PC-9 (cell line): ENCODE measurements at regions not wholly inside any gene's neighbourhood (a gene's known extent, or its start where the extent isn't known, plus 50 kb on each side); places are given as distances from the start of the nearest gene placed in this dataset.

Experiments used
- BruUV-seq: library from RNA; stranded (reverse); fragments of 400-500 nt; replicated peaks from 2 replicates; lab custom pipeline; 2021; lab: Mats Ljungman, UMichigan
- CTCF ChIA-PET: fragments of 300-600 bp; sonication (Branson Sonifier 250); formaldehyde crosslinking; loops from one replicate; lab custom pipeline; 2022; ENCODE audit warnings: antibody characterized with exemption; lab: Charles Lee
- POLR2A ChIA-PET: fragments of 300-600 bp; sonication (Branson Sonifier 250); formaldehyde crosslinking; loops from one replicate; lab custom pipeline; 2022; ENCODE audit warnings: antibody characterized with exemption; ENCODE audit not compliant: unreplicated experiment; lab: Charles Lee
- DNase-seq, 2 experiments: peaks; one replicate each; pipeline versions ENCODE4 v3.0.0 to v3.0.0-alpha.2; 2015 to 2022; ENCODE audit warnings: mixed read lengths in 1 of 2
- H2AFZ ChIP-seq: fragments of 200-600 bp; sonication (generic); 2 replicates; pipeline ENCODE4 v1.8.1; 2017; ENCODE audit warnings: antibody characterized with exemption
- H3F3A ChIP-seq: fragments of 200-600 bp; sonication (generic); 2 replicates; pipeline ENCODE4 v1.8.1; 2017; ENCODE audit warnings: antibody characterized with exemption, mild to moderate bottlenecking, low read depth; ENCODE audit not compliant: insufficient read depth
- H3K27ac ChIP-seq: fragments of 200-600 bp; sonication (generic); 2 replicates; pipeline ENCODE4 v1.6.1; 2016; ENCODE audit warnings: mixed run types
- H3K27me3 ChIP-seq: fragments of 200-600 bp; sonication (generic); 2 replicates; pipeline ENCODE4 v1.6.1; 2016; ENCODE audit warnings: low read depth, mixed run types; ENCODE audit not compliant: insufficient read depth
- H3K36me3 ChIP-seq: fragments of 200-600 bp; sonication (generic); 2 replicates; pipeline ENCODE4 v1.6.1; 2016; ENCODE audit warnings: low read depth, mixed run types
- H3K4me1 ChIP-seq: fragments of 200-600 bp; sonication (generic); replicated peaks from 2 replicates; pipeline ENCODE4 v1.6.1; 2016; ENCODE audit warnings: mixed run types; ENCODE audit not compliant: insufficient read depth
- H3K4me2 ChIP-seq: fragments of 200-600 bp; sonication (generic); 2 replicates; pipeline ENCODE4 v1.6.1; 2017; ENCODE audit warnings: mixed run types
- H3K4me3 ChIP-seq: fragments of 200-600 bp; sonication (generic); 2 replicates; pipeline ENCODE4 v1.6.1; 2016; ENCODE audit warnings: mixed run types
- H3K79me2 ChIP-seq: fragments of 200-600 bp; sonication (generic); 2 replicates; pipeline ENCODE4 v1.6.1; 2017; ENCODE audit warnings: low read depth, mixed run types
- H3K9me2 ChIP-seq: fragments of 200-600 bp; sonication (generic); 2 replicates; pipeline ENCODE4 v1.8.1; 2017; ENCODE audit warnings: mild to moderate bottlenecking; ENCODE audit not compliant: insufficient read depth
- H3K9me3 ChIP-seq: fragments of 200-600 bp; sonication (generic); 2 replicates; pipeline ENCODE4 v1.8.1; 2016; ENCODE audit warnings: low read depth; ENCODE audit not compliant: insufficient read depth
- H4K20me1 ChIP-seq: fragments of 200-600 bp; sonication (generic); 2 replicates; pipeline ENCODE4 v1.8.1; 2017; ENCODE audit not compliant: insufficient read depth
- CTCF ChIP-seq: fragments of 200-600 bp; sonication (generic); conservative IDR thresholded peaks from 2 replicates; pipeline ENCODE4 v1.6.1; 2017; ENCODE audit warnings: mixed run types, antibody characterized with exemption, mild to moderate bottlenecking, moderate library complexity
- EZH2 ChIP-seq: fragments of 200-600 bp; sonication (generic); IDR thresholded peaks from 2 replicates; pipeline ENCODE4 v1.8.0; 2017; ENCODE audit warnings: antibody characterized with exemption, low read depth
- intact Hi-C: fragments of 100-400 bp; cut with micrococcal nuclease; formaldehyde crosslinking; loops from one replicate; pipeline ENCODE4 v1.10.0; 2022; ENCODE audit not compliant: unreplicated experiment

GRCh38 chr4:106627051-106627450, 258.5 kb upstream of the GIMD1 start:
- Histone ChIP-seq H3K4me1 (no peaks in the 10 kb centered on the region), H4K20me1 (no peaks in the 10 kb centered on the region), H3K4me3 (no peak overlapping the region), H3K4me2 (no peak overlapping the region), H3F3A (no peaks in the 10 kb centered on the region), H3K9me3 (no peaks in the 10 kb centered on the region), H3K79me2 (no peaks in the 10 kb centered on the region), H3K27me3 (no peaks in the 10 kb centered on the region), H3K9me2 (no peaks in the 10 kb centered on the region), H2AFZ (no peak overlapping the region), H3K36me3 (no peaks in the 10 kb centered on the region), H3K27ac (no peak overlapping the region)
- TF ChIP-seq EZH2 (no peak), CTCF (no peak)
- CTCF ChIA-PET, result no interaction called here
- intact Hi-C loops, result no loop called here
- BruUV-seq, result no TSS peak
- POLR2A ChIA-PET, result no interaction called here
- no peak for DNase-seq

GRCh38 chr4:106624671-106625070, 256.1 kb upstream of the GIMD1 start:
- no peak overlapping the region for H3K4me2 ChIP-seq
- H2AFZ ChIP-seq, result no peak overlapping the region
- H3K36me3 ChIP-seq, result no peaks in the 10 kb centered on the region
- DNase-seq, result no peak
- H3K27me3 ChIP-seq, result no peaks in the 10 kb centered on the region
- no peaks in the 10 kb centered on the region for H3K9me3 ChIP-seq
- intact Hi-C loops, result no loop called here
- no peaks in the 10 kb centered on the region for H3K9me2 ChIP-seq
- H3F3A ChIP-seq, result no peaks in the 10 kb centered on the region
- no peaks in the 10 kb centered on the region for H3K79me2 ChIP-seq
- no TSS peak for BruUV-seq
- H3K27ac ChIP-seq, result no peak overlapping the region
- H4K20me1 ChIP-seq, result no peaks in the 10 kb centered on the region
- H3K4me1 ChIP-seq, result no peaks in the 10 kb centered on the region
- H3K4me3 ChIP-seq, result no peak overlapping the region
- ChIA-PET POLR2A (no interaction called here), CTCF (no interaction called here)
- TF ChIP-seq EZH2 (no peak), CTCF (no peak)

GRCh38 chr4:106618956-106619355, 250.4 kb upstream of the GIMD1 start:
- no peaks in the 10 kb centered on the region for H4K20me1 ChIP-seq

More at GRCh38 chr4:106618956-106619355, 250.4 kb upstream of the GIMD1 start:
- TF ChIP-seq CTCF, result no peak
- TF ChIP-seq EZH2, result no peak
- intact Hi-C loops, result no loop called here
- Histone ChIP-seq H3K9me3 (no peaks in the 10 kb centered on the region), H3K4me1 (no peaks in the 10 kb centered on the region), H3K4me3 (no peak overlapping the region), H3F3A (no peaks in the 10 kb centered on the region), H3K27me3 (no peaks in the 10 kb centered on the region), H3K27ac (no peak overlapping the region), H3K4me2 (no peak overlapping the region), H2AFZ (no peak overlapping the region), H3K9me2 (no peaks in the 10 kb centered on the region), H3K36me3 (no peaks in the 10 kb centered on the region), H3K79me2 (no peaks in the 10 kb centered on the region)
- ChIA-PET CTCF (no interaction called here), POLR2A (no interaction called here)
- no TSS peak for BruUV-seq
- no peak for DNase-seq
